ENCODE measurements at regions not wholly inside any gene's neighbourhood (a gene's known extent, or its start where the extent isn't known, plus 50 kb on each side); places are given as distances from the start of the nearest gene placed in this dataset.

GRCh38 chr10:131818510-131819234, 82.1 kb upstream of the PPP2R2D start:
- Histone ChIP-seq H3K4me3 (replicated peaks; ENCODE audit: low read depth, low read length) (no peak overlapping the region), H3K27me3 (replicated peaks; ENCODE audit: control insufficient read depth, insufficient read depth, low read length) (no peaks in the 10 kb centered on the region), H3K36me3 (ENCODE audit: control insufficient read depth, insufficient read depth, low read length) (no peaks in the 10 kb centered on the region)
- no peak for DNase-seq (ENCODE audit: extremely low read depth, insufficient read length)
- TF ChIP-seq, protein P1, sequence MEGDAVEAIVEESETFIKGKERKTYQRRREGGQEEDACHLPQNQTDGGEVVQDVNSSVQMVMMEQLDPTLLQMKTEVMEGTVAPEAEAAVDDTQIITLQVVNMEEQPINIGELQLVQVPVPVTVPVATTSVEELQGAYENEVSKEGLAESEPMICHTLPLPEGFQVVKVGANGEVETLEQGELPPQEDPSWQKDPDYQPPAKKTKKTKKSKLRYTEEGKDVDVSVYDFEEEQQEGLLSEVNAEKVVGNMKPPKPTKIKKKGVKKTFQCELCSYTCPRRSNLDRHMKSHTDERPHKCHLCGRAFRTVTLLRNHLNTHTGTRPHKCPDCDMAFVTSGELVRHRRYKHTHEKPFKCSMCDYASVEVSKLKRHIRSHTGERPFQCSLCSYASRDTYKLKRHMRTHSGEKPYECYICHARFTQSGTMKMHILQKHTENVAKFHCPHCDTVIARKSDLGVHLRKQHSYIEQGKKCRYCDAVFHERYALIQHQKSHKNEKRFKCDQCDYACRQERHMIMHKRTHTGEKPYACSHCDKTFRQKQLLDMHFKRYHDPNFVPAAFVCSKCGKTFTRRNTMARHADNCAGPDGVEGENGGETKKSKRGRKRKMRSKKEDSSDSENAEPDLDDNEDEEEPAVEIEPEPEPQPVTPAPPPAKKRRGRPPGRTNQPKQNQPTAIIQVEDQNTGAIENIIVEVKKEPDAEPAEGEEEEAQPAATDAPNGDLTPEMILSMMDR (IDR thresholded peaks at IDR 0.05; ENCODE audit: insufficient read depth, low read length, poor library complexity, severe bottlenecking): no peak

DNA sequence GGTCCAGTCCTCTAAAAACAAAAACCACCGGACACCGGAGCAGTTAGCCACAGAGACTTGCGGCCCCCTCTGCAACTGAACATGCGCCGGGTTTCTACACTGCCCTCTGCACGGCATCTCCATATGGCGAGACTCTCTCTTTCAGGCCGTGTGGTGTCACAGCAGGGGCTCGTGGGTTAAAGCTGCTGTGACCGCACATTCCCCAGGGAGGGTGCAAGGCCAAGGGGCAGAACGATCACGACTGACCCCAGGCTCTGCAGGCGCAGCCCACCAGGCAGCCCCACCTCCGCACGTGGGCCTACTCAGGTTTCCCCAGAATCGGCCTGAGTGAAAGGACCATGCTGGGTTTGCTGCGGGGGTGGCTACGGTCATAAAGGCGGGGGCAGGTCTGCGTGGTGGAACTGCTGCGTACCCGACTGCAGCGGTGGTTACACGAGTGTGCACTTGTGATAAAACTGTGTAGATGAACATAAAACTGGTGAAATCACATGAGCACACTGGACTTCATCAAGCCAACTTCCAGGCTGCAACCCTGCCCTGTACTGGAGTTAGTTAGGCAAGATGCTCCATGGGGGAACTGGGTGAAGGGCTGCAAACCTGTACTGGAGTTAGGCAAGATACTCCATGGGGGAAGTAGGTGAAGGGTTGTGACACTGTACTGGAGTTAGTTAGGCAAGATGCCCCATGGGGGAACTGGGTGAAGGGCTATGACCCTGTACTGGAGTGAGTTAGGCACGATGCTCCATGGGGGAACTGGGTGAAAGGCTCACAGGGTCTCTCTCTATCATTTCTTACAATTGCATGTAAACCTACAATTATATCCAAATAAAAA, 81.4 kb upstream of the PPP2R2D start:
- DNase-seq (ENCODE audit: extremely low read depth, insufficient read length): no peak
- H3K36me3 ChIP-seq (ENCODE audit: control insufficient read depth, insufficient read depth, low read length): no peaks in the 10 kb centered on the region

GRCh38 chr10:131820626-131821025, 80.2 kb upstream of the PPP2R2D start:
- H3K36me3 ChIP-seq (ENCODE audit: control insufficient read depth, insufficient read depth, low read length): no peaks in the 10 kb centered on the region
- no peak for DNase-seq (ENCODE audit: extremely low read depth, insufficient read length)
- H3K4me3 ChIP-seq (replicated peaks; ENCODE audit: low read depth, low read length): no peak overlapping the region
- H3K27me3 ChIP-seq (replicated peaks; ENCODE audit: control insufficient read depth, insufficient read depth, low read length): no peaks in the 10 kb centered on the region
- TF ChIP-seq, protein P1 (IDR thresholded peaks at IDR 0.05; ENCODE audit: insufficient read depth, low read length, poor library complexity, severe bottlenecking): no peak

More for the DNA sequence above, 81.4 kb upstream of the PPP2R2D start:
- no peaks in the 10 kb centered on the region for H3K27me3 ChIP-seq (replicated peaks; ENCODE audit: control insufficient read depth, insufficient read depth, low read length)
- H3K4me3 ChIP-seq (replicated peaks; ENCODE audit: low read depth, low read length): no peak overlapping the region
- TF ChIP-seq, protein P1 (IDR thresholded peaks at IDR 0.05; ENCODE audit: insufficient read depth, low read length, poor library complexity, severe bottlenecking): no peak

DNA sequence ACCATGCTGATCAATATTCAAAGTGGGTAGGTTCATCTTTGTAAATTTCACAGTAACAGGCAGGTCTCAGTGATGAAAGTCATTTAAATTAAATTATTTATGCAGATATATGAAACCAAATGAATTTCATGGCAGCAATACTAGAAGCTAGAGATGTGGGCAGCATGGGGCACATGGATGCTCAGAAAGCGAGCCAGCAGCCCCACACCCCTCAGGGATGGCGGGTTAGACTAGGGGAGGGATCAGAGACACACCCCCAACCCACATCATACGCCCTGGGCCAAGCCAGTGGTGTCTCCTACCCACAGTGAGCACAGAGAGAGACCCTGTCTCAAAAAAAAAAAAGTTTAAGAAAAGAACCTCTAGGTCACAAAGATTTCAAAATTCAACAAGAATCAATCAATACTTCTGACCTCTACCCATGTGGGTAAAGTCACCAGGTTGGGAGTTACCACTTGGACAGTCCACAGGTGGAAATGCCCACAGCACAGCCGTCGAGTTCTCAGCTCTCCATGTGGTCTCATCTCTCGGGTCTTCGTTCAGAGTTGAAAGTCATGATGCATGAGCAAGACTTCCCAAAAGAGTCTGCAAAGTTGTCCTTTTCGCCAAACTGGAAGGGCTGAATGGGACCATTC, 79.3 kb upstream of the PPP2R2D start:
- H3K4me3 ChIP-seq (replicated peaks; ENCODE audit: low read depth, low read length): no peak overlapping the region
- TF ChIP-seq, protein P1 (IDR thresholded peaks at IDR 0.05; ENCODE audit: insufficient read depth, low read length, poor library complexity, severe bottlenecking): no peak
- no peak for DNase-seq (ENCODE audit: extremely low read depth, insufficient read length)
- no peaks in the 10 kb centered on the region for H3K36me3 ChIP-seq (ENCODE audit: control insufficient read depth, insufficient read depth, low read length)
- H3K27me3 ChIP-seq (replicated peaks; ENCODE audit: control insufficient read depth, insufficient read depth, low read length): no peaks in the 10 kb centered on the region

GRCh38 chr10:131822013-131822691, 78.7 kb upstream of the PPP2R2D start:
- TF ChIP-seq, protein P1 (IDR thresholded peaks at IDR 0.05; ENCODE audit: insufficient read depth, low read length, poor library complexity, severe bottlenecking): no peak
- Histone ChIP-seq H3K36me3 (ENCODE audit: control insufficient read depth, insufficient read depth, low read length) (no peaks in the 10 kb centered on the region), H3K27me3 (replicated peaks; ENCODE audit: control insufficient read depth, insufficient read depth, low read length) (no peaks in the 10 kb centered on the region)

More at GRCh38 chr10:131822013-131822691, 78.7 kb upstream of the PPP2R2D start:
- H3K4me3 ChIP-seq (replicated peaks; ENCODE audit: low read depth, low read length): no peak overlapping the region
- DNase-seq (ENCODE audit: extremely low read depth, insufficient read length): no peak

Measured in GM06990 (cell line).